RCC 7860 (cell line): ENCODE measurements at regions not wholly inside any gene's neighbourhood (a gene's known extent, or its start where the extent isn't known, plus 50 kb on each side); places are given as distances from the start of the nearest gene placed in this dataset.
"Not testable (repeated sequence)": the region's sequence is repeated elsewhere in the genome, so short reads cannot be mapped to it uniquely, and the experiment has no call there.

ENCODE experiments used
- DNase-seq: peaks from one replicate; pipeline ENCODE4 v3.0.0-alpha.2; 2015; ENCODE audit warnings: low spot score
- FAIRE-seq: peaks from 2 replicates; lab custom pipeline; 2012; peaks lifted over from hg19 to GRCh38; lab: Jason Lieb, UNC

DNA sequence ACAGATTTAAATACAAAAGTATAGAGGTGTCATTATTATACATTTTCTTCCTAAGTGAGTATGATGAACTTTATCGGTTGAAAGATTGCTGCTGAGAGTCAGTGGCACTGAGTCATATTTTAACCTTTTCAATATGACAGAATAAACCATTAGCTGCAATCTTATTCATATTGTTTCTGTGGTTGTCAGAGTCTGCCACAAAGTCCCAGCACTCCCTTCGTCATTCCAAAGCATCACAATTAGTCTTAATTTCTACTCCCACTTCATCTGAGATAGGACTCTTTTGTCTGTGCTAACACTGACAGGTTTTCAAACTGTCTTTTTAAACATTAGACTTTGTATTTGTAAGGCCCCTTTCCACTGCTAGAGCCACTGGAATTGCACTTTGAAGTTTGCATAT lies 656.9 kb downstream of the MTRR start:
- DNase-seq (no peak), FAIRE-seq (no peak)

GRCh38 chr5:8528106-8528505 lies 659.2 kb downstream of the MTRR start:
- no peak for FAIRE-seq
- no peak for DNase-seq

GRCh38 chr5:8538821-8539220 lies 669.9 kb downstream of the MTRR start:
- FAIRE-seq, result no peak
- DNase-seq, result no peak

DNA sequence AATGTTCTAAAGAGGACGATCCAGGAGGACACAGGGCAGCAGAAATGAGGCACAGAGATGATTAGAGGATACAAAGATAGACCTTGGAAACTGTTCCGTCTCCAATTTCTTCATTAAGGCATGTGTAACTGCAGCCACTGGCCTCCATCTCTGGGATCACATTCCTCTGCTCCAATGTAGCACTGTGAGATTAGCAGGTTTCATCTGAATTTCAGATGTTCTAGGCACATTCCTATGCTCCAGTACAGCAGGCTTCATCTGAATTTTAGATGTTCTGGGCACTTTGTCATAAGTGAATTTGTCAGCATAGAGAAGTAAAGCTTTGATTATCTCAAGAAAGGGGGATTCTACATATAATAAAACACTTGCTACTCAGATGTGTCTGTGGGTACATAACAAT lies 671.4 kb downstream of the MTRR start:
- no peak for FAIRE-seq
- no peak for DNase-seq

GRCh38 chr5:8550921-8551320 lies 682.0 kb downstream of the MTRR start:
- no peak for DNase-seq
- FAIRE-seq, result no peak

GRCh38 chr5:8553364-8553763 lies 684.4 kb downstream of the MTRR start:
- DNase-seq, result no peak
- peak; percentile 71 for FAIRE-seq

DNA sequence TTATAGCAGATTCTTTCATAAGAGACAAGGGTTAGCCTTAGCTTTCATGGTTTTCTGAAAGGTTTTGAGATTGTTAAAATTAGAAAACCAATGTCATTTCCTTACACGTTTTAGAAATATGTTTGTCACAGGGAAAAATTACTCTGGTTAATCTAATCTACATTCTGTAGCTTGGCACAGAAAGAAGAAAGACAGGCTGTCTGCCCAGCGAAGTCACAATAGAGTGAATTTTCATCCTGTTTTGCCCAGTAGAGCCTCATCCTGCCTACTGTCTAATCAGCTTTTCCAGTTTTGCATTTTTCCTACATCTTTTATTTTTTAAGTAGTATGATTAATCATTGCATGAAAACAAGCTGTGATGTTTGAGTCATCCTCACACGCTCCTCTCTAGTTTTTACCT lies 688.8 kb downstream of the MTRR start:
- DNase-seq (no peak), FAIRE-seq (no peak)

- FAIRE-seq, result no peak
- DNase-seq, result no peak
Measured at GRCh38 chr5:8560776-8561175, 691.8 kb downstream of the MTRR start.

GRCh38 chr5:8561224-8561840 lies 692.4 kb downstream of the MTRR start:
- FAIRE-seq (no peak), DNase-seq (no peak)

- no peak for FAIRE-seq
- no peak for DNase-seq
Measured at GRCh38 chr5:8561854-8562253, 692.9 kb downstream of the MTRR start.

DNA sequence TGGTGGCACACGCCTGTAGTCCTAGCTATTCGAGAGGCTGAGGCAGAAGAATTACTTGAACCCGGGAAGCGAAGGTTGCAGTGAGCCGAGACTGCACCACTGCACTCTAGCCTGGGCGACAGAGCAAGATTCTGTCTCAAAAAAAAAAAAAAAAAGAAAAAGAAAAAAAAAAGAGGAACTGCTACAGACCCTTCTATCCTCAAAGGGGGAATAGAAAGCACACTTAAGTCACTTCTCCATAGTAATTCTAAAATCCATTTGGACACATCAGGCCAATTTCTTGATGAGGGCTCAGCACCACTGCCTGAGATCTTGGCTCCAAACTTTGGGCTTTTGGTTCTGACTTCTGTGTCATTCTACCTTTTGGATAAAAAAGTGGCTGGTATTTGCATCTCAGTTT lies 694.6 kb downstream of the MTRR start:
- DNase-seq, FAIRE-seq: not testable (repeated sequence)

DNA sequence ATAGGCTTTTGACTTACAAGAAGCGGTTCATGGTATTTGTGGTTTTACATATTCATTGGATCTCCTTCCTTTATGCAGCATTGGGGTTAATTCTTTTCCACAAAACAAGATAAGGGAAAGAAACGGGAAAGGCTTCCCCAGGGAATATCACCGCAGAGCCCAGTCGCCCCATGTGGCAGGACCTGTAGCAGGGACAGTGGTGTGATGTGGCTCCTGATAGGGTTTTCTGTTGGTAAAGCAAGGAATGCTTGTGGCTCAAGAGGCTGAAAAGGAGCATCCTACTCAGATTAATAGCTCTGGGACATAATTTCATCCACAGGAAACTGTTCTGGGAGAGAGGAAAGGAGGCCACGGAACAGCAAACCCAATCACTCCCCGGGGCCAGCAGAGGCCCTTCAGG lies 699.9 kb downstream of the MTRR start:
- FAIRE-seq (no peak), DNase-seq (no peak)

GRCh38 chr5:8570528-8570927 lies 701.6 kb downstream of the MTRR start:
- DNase-seq (no peak), FAIRE-seq (no peak)

GRCh38 chr5:8576178-8576577 lies 707.2 kb downstream of the MTRR start:
- FAIRE-seq, result no peak

DNA sequence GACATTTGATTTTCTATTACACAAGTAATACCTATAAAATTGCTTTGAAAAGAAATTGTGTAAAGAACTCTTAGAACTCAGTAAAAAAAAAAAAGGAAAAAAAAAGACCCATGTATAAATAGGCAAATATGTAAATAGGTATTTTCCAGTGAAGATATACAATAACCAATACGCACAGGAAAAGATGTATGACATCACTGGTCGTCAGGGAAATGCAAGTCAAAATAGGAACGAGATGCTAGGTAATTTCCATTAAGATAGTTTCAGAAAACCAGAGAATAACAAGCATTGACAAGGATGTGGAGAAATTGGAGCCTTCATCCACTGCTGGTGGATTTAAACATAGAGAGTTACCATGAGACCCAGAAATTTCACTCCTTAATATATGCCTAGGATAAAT lies 708.8 kb downstream of the MTRR start:
- no peak for DNase-seq
- FAIRE-seq, result peak; percentile 42

More at GRCh38 chr5:8576178-8576577, 707.2 kb downstream of the MTRR start:
- no peak for DNase-seq

DNA sequence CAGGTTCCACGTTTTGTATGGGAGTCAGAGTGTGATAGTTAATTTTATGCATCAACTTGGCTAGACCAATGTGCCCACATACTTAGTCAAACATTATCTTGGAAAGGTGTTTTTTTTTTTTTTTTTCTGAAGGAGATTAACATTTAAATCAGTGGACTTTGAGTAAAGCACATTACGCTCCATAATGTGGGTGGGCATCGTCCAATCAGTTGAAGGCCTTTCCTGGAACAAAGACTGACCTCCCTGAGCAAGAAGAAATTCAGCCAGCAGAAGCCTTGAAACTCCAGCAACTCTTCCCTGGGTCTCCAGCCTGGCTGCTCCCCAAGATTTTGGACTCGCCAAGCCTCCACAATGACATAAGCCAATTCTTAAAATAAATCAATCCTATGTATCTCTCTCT lies 711.4 kb downstream of the MTRR start:
- no peak for FAIRE-seq
- no peak for DNase-seq

- FAIRE-seq, result no peak
- DNase-seq, result no peak
Measured at GRCh38 chr5:8581047-8581446, 712.1 kb downstream of the MTRR start.

DNA sequence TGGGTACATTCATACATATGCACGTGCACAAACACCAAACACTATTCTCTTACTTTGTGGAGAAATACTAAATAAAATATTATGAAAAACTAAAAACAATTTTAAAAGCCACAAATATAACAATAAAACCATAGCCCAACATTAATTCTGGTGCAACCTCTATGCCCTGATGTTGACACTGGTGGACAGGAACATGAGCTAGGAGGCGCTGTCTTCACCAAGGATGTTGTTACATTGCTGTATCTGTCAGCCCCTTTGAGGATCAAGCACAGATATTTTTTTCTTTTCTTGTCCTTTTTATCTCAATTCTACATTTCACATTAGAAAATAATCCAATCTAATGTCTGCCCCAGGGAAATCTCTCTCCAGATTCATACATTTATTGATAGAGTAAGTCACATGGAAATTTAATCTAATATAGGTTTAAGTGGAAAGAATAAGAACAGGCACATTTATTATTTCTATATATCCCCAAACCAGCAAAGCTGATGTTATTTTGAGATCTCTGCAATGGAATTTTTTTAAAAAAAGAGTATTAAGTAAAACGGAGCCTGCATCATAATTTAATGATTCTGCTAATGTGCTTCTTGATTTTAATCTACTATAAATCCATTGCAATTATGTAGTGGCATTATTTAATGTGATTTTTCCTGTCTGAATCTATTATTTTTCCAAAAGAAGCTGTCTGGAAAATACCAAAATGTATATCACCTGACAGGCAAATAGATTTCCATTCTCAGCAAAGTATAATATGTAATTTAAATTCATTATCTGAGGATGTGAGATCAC lies 716.5 kb downstream of the MTRR start:
- no peak for DNase-seq
- no peak for FAIRE-seq

- no peak for DNase-seq
- no peak for FAIRE-seq
Measured at GRCh38 chr5:8590959-8591358, 722.0 kb downstream of the MTRR start.

GRCh38 chr5:8598356-8598755 lies 729.4 kb downstream of the MTRR start:
- FAIRE-seq (no peak), DNase-seq (no peak)

DNA sequence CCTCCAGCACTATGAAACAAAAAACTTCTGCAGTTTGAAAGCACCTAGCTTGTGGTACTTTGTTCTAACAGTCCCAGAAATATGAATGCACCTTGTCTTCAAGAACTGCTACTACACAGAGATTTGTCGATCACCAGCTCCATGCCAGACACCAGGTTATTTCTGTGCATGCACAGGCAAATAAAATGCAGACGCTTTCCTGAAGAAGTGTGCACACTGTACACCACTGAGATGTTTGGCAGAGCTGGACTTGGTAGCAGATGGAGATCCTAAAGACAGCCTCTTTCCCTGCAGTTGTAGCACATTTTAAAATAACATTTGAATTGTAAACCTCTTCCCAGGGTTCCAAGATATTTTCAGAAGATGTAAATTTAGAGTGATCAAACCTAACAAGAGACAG lies 730.0 kb downstream of the MTRR start:
- FAIRE-seq, result no peak

GRCh38 chr5:8600843-8601242 lies 731.9 kb downstream of the MTRR start:
- DNase-seq (no peak), FAIRE-seq (no peak)

More for the DNA sequence above, 730.0 kb downstream of the MTRR start:
- no peak for DNase-seq
